SK-N-SH treated with all-trans-retinoic acid at 6 μM for 48 hours (cell line): ENCODE measurements at regions not wholly inside any gene's neighbourhood (a gene's known extent, or its start where the extent isn't known, plus 50 kb on each side); places are given as distances from the start of the nearest gene placed in this dataset.

ENCODE experiments used
- ATAC-seq: fragments of 200-7000 bp; cut with Tn5 transposase; 3 replicates; pipeline ENCODE4 v1.9.1; 2020; ENCODE audit warnings: mild to moderate bottlenecking, moderate library complexity
- ARNTL ChIP-seq: fragments of 450-650 bp; formaldehyde crosslinking; IDR thresholded peaks from 2 replicates; pipeline ENCODE4 v1.5.0; 2020; ENCODE audit warnings: low read depth, mild to moderate bottlenecking, moderate library complexity, borderline replicate concordance
- BACH2 ChIP-seq: fragments of 250-450 bp; sonication (Bioruptor Pico); IDR thresholded peaks from 2 replicates; pipeline ENCODE4 v1.9.0; 2021; ENCODE audit warnings: mild to moderate bottlenecking, borderline replicate concordance
- CREB5 ChIP-seq: fragments of 250-450 bp; sonication (Bioruptor Pico); IDR thresholded peaks from 2 replicates; pipeline ENCODE4 v1.5.1; 2020; ENCODE audit warnings: low read depth, mild to moderate bottlenecking, moderate library complexity
- CSRNP3 ChIP-seq: fragments of 250-450 bp; sonication (Bioruptor Pico); IDR thresholded peaks from 2 replicates; pipeline ENCODE4 v1.5.1; 2021; ENCODE audit warnings: mild to moderate bottlenecking, moderate library complexity
- ESRRG ChIP-seq: fragments of 250-450 bp; sonication (Bioruptor Pico); IDR thresholded peaks from 2 replicates; pipeline ENCODE4 v1.6.1; 2021; ENCODE audit warnings: mild to moderate bottlenecking
- GLIS3 ChIP-seq: fragments of 250-450 bp; sonication (Bioruptor Pico); IDR thresholded peaks from 2 replicates; pipeline ENCODE4 v1.5.0; 2020; ENCODE audit warnings: mild to moderate bottlenecking, moderate library complexity
- ISL1 ChIP-seq: fragments of 250-450 bp; sonication (Bioruptor Pico); IDR thresholded peaks from 2 replicates; pipeline ENCODE4 v2.1.2; 2022; ENCODE audit warnings: mild to moderate bottlenecking, moderate library complexity
- OSR1 ChIP-seq: fragments of 250-450 bp; sonication (Bioruptor Pico); IDR thresholded peaks from 2 replicates; pipeline ENCODE4 v1.8.0; 2022; ENCODE audit warnings: moderate library complexity, mild to moderate bottlenecking, inconsistent platforms
- PATZ1 ChIP-seq: fragments of 250-450 bp; sonication (Bioruptor Pico); IDR thresholded peaks from 2 replicates; pipeline ENCODE4 v1.8.0; 2020; ENCODE audit warnings: mild to moderate bottlenecking, moderate library complexity, borderline replicate concordance
- PPARA ChIP-seq: fragments of 250-450 bp; sonication (Bioruptor Pico); IDR thresholded peaks from 2 replicates; pipeline ENCODE4 v1.5.0; 2020; ENCODE audit warnings: mild to moderate bottlenecking, borderline replicate concordance
- RARB ChIP-seq: fragments of 250-450 bp; sonication (Bioruptor Pico); IDR thresholded peaks from 2 replicates; pipeline ENCODE4 v1.8.0; 2021; ENCODE audit warnings: mild to moderate bottlenecking, moderate library complexity
- SNAI2 ChIP-seq: fragments of 250-450 bp; sonication (Bioruptor Pico); IDR thresholded peaks from 2 replicates; pipeline ENCODE4 v1.5.0; 2020; ENCODE audit warnings: mild to moderate bottlenecking, moderate library complexity
- TCF4 ChIP-seq: fragments of 250-450 bp; sonication (Bioruptor Pico); IDR thresholded peaks from 2 replicates; pipeline ENCODE4 v1.8.0; 2021; ENCODE audit warnings: mild to moderate bottlenecking, moderate library complexity, borderline replicate concordance
- TOX ChIP-seq: fragments of 250-450 bp; sonication (Bioruptor Pico); IDR thresholded peaks from 2 replicates; pipeline ENCODE4 v1.8.0; 2021; ENCODE audit warnings: mild to moderate bottlenecking, moderate library complexity, borderline replicate concordance
- TSHZ2 ChIP-seq: fragments of 250-450 bp; sonication (Bioruptor Pico); IDR thresholded peaks from 2 replicates; pipeline ENCODE4 v1.5.0; 2020; ENCODE audit warnings: mild to moderate bottlenecking, moderate library complexity
- ZFP3 ChIP-seq: fragments of 250-450 bp; sonication (Bioruptor Pico); IDR thresholded peaks from 2 replicates; pipeline ENCODE4 v1.5.0; 2020; ENCODE audit warnings: mild to moderate bottlenecking, moderate library complexity
- ZFP30 ChIP-seq: fragments of 450-650 bp; formaldehyde crosslinking; IDR thresholded peaks from 2 replicates; pipeline ENCODE4 v1.5.0; 2022; ENCODE audit warnings: mild to moderate bottlenecking, moderate library complexity
- ZNF70 ChIP-seq: fragments of 450-650 bp; formaldehyde crosslinking; IDR thresholded peaks from 2 replicates; pipeline ENCODE4 v1.5.0; 2020; ENCODE audit warnings: mild to moderate bottlenecking, moderate library complexity
- TF ChIP-seq, protein P1 (sequence below): fragments of 250-450 bp; sonication (Bioruptor Pico); IDR thresholded peaks from 2 replicates; pipeline ENCODE4 v1.8.0; 2021; ENCODE audit warnings: low read depth, mild to moderate bottlenecking, moderate library complexity, borderline replicate concordance

GRCh38 chr21:27423906-27424595, 457.2 kb upstream of the ADAMTS5 start:
- ATAC-seq, result no peak
- TF ChIP-seq ZNF70 (CRISPR knock-in tag) (no peak), ZFP30 (CRISPR knock-in tag) (no peak), CREB5 (CRISPR knock-in tag) (no peak)

GRCh38 chr21:27423038-27423437, 456.1 kb upstream of the ADAMTS5 start:
- TF ChIP-seq ISL1 (CRISPR knock-in tag) (no peak), PATZ1 (CRISPR knock-in tag) (no peak), TOX (no peak), CREB5 (CRISPR knock-in tag) (no peak), PPARA (CRISPR knock-in tag) (no peak), ARNTL (CRISPR knock-in tag) (no peak), CSRNP3 (CRISPR knock-in tag) (no peak), BACH2 (CRISPR knock-in tag) (no peak), RARB (CRISPR knock-in tag) (no peak), TSHZ2 (CRISPR knock-in tag) (no peak), SNAI2 (CRISPR knock-in tag) (no peak)
- TF ChIP-seq, protein P1, sequence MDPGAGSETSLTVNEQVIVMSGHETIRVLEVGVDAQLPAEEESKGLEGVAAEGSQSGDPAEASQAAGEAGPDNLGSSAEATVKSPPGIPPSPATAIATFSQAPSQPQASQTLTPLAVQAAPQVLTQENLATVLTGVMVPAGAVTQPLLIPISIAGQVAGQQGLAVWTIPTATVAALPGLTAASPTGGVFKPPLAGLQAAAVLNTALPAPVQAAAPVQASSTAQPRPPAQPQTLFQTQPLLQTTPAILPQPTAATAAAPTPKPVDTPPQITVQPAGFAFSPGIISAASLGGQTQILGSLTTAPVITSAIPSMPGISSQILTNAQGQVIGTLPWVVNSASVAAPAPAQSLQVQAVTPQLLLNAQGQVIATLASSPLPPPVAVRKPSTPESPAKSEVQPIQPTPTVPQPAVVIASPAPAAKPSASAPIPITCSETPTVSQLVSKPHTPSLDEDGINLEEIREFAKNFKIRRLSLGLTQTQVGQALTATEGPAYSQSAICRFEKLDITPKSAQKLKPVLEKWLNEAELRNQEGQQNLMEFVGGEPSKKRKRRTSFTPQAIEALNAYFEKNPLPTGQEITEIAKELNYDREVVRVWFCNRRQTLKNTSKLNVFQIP, result no peak
- no peak for ATAC-seq

DNA sequence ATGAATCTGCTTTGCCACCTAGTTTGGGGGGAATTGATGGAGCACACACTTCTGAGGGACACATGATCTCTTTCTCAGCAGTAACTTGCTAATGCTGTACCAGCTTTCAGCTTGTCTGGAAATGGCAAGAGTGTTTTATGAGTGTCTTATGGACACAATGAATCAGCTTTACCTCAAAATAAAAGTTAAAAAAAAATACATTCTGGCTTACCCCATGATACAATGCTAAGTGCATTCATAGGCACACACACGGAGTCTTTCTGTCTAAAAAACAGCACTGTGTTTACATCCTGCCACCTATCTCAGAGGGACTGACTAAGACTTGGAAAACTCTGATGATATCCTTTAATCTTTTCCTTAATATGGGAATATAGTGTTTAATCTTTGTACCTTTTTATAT, 455.5 kb upstream of the ADAMTS5 start:
- TF ChIP-seq GLIS3 (no peak), ESRRG (CRISPR knock-in tag) (no peak), OSR1 (CRISPR knock-in tag) (no peak), TCF4 (CRISPR knock-in tag) (no peak), SNAI2 (CRISPR knock-in tag) (no peak), CREB5 (CRISPR knock-in tag) (no peak), CSRNP3 (CRISPR knock-in tag) (no peak), ZFP3 (CRISPR knock-in tag) (no peak)
- ATAC-seq, result no peak
